Embryonic facial prominence (tissue), 1 donor: ENCODE measurements at regions not wholly inside any gene's neighbourhood (a gene's known extent, or its start where the extent isn't known, plus 50 kb on each side); places are given as distances from the start of the nearest gene placed in this dataset.

Experiments
- DNase-seq: peaks from one replicate; pipeline ENCODE4 v3.0.0-alpha.2; 2016; ENCODE audit errors: extremely low spot score

GRCh38 chr13:111999352-111999751, 67.6 kb upstream of the SOX1 start:
- DNase-seq: no peak

- no peak for DNase-seq
Measured at GRCh38 chr13:112000888-112001287, 66.1 kb upstream of the SOX1 start.

- DNase-seq: no peak
Measured at GRCh38 chr13:112001571-112001970, 65.4 kb upstream of the SOX1 start.

- no peak for DNase-seq
Measured at GRCh38 chr13:112003396-112003795, 63.6 kb upstream of the SOX1 start.

GRCh38 chr13:112003941-112004340, 63.0 kb upstream of the SOX1 start:
- no peak for DNase-seq

GRCh38 chr13:112005925-112006324, 61.0 kb upstream of the SOX1 start:
- DNase-seq: no peak

- DNase-seq: no peak
Measured at GRCh38 chr13:112007191-112007590, 59.8 kb upstream of the SOX1 start.

GRCh38 chr13:112010714-112011113, 56.2 kb upstream of the SOX1 start:
- DNase-seq: no peak

- no peak for DNase-seq
Measured at GRCh38 chr13:112012016-112012704, 54.8 kb upstream of the SOX1 start.

- no peak for DNase-seq
Measured at GRCh38 chr13:112012705-112013085, 54.3 kb upstream of the SOX1 start.

GRCh38 chr13:112013665-112014064, 53.3 kb upstream of the SOX1 start:
- no peak for DNase-seq

- DNase-seq: no peak
Measured at GRCh38 chr13:112014857-112015256, 52.1 kb upstream of the SOX1 start.
